ENCODE measurements at regions not wholly inside any gene's neighbourhood (a gene's known extent, or its start where the extent isn't known, plus 50 kb on each side); places are given as distances from the start of the nearest gene placed in this dataset.

DNA sequence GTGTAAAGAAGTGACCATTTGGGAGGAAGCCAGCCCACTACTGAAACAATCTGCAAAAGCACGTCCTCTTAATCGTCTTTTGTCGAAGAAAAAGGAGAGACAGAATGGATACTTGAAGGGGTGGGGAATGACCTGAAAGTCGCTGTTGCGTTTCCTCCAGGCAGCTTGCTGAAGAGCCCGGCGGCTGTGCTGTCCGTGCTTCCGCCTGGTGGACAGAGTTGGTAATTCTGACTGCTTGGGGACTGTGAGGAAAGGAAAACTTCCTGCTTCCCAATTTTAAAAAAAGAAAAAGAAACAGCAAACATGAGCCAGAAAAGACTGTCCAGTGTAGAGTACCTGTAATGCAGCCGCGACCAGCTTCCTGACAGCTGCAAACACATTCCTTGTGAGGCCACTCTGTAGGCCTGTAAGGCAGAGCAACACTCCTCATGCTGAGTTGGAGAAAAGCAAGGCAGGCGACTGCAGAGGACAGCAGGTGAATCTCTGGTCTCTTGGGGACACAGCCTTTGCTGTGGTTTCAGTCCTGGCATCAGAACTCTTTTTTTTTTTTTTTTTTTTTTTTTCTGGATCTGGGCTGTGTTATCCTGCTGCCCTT, 251.1 kb upstream of the TBX18 start (continued):
- TF ChIP-seq, protein P1, sequence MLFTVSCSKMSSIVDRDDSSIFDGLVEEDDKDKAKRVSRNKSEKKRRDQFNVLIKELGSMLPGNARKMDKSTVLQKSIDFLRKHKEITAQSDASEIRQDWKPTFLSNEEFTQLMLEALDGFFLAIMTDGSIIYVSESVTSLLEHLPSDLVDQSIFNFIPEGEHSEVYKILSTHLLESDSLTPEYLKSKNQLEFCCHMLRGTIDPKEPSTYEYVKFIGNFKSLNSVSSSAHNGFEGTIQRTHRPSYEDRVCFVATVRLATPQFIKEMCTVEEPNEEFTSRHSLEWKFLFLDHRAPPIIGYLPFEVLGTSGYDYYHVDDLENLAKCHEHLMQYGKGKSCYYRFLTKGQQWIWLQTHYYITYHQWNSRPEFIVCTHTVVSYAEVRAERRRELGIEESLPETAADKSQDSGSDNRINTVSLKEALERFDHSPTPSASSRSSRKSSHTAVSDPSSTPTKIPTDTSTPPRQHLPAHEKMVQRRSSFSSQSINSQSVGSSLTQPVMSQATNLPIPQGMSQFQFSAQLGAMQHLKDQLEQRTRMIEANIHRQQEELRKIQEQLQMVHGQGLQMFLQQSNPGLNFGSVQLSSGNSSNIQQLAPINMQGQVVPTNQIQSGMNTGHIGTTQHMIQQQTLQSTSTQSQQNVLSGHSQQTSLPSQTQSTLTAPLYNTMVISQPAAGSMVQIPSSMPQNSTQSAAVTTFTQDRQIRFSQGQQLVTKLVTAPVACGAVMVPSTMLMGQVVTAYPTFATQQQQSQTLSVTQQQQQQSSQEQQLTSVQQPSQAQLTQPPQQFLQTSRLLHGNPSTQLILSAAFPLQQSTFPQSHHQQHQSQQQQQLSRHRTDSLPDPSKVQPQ (CRISPR knock-in tag; IDR thresholded peaks at IDR 0.05; ENCODE audit: borderline replicate concordance): no peak
- no peak for TF ChIP-seq FOXP1 (CRISPR knock-in tag; IDR thresholded peaks at IDR 0.05)

DNA sequence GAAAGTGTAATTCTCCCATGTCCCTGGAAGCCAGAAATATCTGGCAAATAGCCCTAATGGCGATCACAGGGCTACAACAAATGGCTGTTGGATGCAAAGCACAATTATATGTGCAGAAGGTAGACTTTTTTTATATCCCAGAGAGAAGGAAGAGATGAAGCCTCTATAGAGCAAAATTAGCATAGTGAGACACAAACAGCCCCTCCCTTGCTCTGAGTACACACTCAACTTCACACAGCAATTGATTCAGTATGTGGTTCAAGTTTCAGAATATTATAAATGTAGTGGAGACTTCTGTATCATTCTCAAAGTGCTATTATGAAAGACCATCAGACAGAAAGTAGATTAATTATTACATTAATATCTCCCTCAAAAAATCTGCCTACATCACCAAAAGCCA, 246.5 kb upstream of the TBX18 start:
- no peak for FAIRE-seq
- CTCF ChIA-PET (ENCODE audit: low intra/inter-chr PET ratio): no interaction called here
- Histone ChIP-seq H3K9me1 (ENCODE audit: control insufficient read depth, insufficient read depth, low read length) (no peaks in the 10 kb centered on the region), H3K27me3 (ENCODE audit: control insufficient read depth in 2 of 2, insufficient read depth in 2 of 2, low read length in 2 of 2) (no peaks in the 10 kb centered on the region), H3K79me2 (ENCODE audit: control insufficient read depth, insufficient read depth, low read length) (no peaks in the 10 kb centered on the region), H3K36me3 (ENCODE audit: control insufficient read depth, insufficient read depth, low read length) (no peaks in the 10 kb centered on the region), H2AFZ (ENCODE audit: low read depth, low read length) (no peak overlapping the region), H3K4me1 (replicated peaks in 1 of 2; ENCODE audit: control insufficient read depth in 2 of 2, insufficient read depth in 2 of 2, low read length in 2 of 2) (no peaks in the 10 kb centered on the region), H4K20me1 (replicated peaks; ENCODE audit: control insufficient read depth, insufficient read depth, low read length) (no peaks in the 10 kb centered on the region), H3K4me2 (ENCODE audit: insufficient read depth, low read length) (no peak overlapping the region), H3K9me3 (replicated peaks; ENCODE audit: control insufficient read depth, insufficient read depth, low read depth, low read length) (no peaks in the 10 kb centered on the region), H3K27ac (ENCODE audit: extremely low read depth, low read depth, low read length) (no peak overlapping the region), H3K9ac (ENCODE audit: insufficient read depth in 1 of 2, low read depth in 2 of 2, low read length in 2 of 2) (no peak overlapping the region), H3K4me3 (no peak overlapping the region)
- TF ChIP-seq GTF2E2 (tag; IDR thresholded peaks at IDR 0.05) (no peak), CREBBP (IDR thresholded peaks at IDR 0.05; ENCODE audit: low read depth, low read length) (no peak), SAFB (IDR thresholded peaks at IDR 0.05; ENCODE audit: borderline replicate concordance, low read depth, low read length) (no peak), GATAD2B (IDR thresholded peaks at IDR 0.05; ENCODE audit: borderline replicate concordance) (no peak), FOXA1 (IDR thresholded peaks at IDR 0.05; ENCODE audit: borderline replicate concordance) (no peak), PCBP1 (IDR thresholded peaks at IDR 0.05; ENCODE audit: low read depth, low read length, poor library complexity, severe bottlenecking) (no peak), NCOA6 (IDR thresholded peaks at IDR 0.05) (no peak), RBM14 (IDR thresholded peaks at IDR 0.05; ENCODE audit: borderline replicate concordance, insufficient read depth, low read depth, low read length) (no peak), KLF10 (CRISPR knock-in tag; IDR thresholded peaks at IDR 0.05) (no peak), HDAC2 (IDR thresholded peaks at IDR 0.05) (no peak)
- TF ChIP-seq, protein P2, sequence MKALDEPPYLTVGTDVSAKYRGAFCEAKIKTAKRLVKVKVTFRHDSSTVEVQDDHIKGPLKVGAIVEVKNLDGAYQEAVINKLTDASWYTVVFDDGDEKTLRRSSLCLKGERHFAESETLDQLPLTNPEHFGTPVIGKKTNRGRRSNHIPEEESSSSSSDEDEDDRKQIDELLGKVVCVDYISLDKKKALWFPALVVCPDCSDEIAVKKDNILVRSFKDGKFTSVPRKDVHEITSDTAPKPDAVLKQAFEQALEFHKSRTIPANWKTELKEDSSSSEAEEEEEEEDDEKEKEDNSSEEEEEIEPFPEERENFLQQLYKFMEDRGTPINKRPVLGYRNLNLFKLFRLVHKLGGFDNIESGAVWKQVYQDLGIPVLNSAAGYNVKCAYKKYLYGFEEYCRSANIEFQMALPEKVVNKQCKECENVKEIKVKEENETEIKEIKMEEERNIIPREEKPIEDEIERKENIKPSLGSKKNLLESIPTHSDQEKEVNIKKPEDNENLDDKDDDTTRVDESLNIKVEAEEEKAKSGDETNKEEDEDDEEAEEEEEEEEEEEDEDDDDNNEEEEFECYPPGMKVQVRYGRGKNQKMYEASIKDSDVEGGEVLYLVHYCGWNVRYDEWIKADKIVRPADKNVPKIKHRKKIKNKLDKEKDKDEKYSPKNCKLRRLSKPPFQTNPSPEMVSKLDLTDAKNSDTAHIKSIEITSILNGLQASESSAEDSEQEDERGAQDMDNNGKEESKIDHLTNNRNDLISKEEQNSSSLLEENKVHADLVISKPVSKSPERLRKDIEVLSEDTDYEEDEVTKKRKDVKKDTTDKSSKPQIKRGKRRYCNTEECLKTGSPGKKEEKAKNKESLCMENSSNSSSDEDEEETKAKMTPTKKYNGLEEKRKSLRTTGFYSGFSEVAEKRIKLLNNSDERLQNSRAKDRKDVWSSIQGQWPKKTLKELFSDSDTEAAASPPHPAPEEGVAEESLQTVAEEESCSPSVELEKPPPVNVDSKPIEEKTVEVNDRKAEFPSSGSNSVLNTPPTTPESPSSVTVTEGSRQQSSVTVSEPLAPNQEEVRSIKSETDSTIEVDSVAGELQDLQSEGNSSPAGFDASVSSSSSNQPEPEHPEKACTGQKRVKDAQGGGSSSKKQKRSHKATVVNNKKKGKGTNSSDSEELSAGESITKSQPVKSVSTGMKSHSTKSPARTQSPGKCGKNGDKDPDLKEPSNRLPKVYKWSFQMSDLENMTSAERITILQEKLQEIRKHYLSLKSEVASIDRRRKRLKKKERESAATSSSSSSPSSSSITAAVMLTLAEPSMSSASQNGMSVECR (CRISPR knock-in tag; IDR thresholded peaks at IDR 0.05): no peak
- TF ChIP-seq, protein P3, sequence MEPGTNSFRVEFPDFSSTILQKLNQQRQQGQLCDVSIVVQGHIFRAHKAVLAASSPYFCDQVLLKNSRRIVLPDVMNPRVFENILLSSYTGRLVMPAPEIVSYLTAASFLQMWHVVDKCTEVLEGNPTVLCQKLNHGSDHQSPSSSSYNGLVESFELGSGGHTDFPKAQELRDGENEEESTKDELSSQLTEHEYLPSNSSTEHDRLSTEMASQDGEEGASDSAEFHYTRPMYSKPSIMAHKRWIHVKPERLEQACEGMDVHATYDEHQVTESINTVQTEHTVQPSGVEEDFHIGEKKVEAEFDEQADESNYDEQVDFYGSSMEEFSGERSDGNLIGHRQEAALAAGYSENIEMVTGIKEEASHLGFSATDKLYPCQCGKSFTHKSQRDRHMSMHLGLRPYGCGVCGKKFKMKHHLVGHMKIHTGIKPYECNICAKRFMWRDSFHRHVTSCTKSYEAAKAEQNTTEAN (CRISPR knock-in tag; IDR thresholded peaks at IDR 0.05): no peak
- intact Hi-C loops (cut with micrococcal nuclease) (no loop called here), in situ Hi-C loops (cut with MboI) (no loop called here)
- no peak for ATAC-seq
- 0% methylated on average over 1 of the region's 1 CpG for WGBS (ENCODE audit: insufficient coverage, low coverage, missing lambda C conversion rate)
- no TSS peak for BruUV-seq (replicated peaks)
- POLR2A ChIA-PET: no interaction called here
- no peak for DNase-seq (ENCODE audit: extremely low read depth in 1 of 4, low spot score in 3 of 4)

All from K562 (cell line).